ENCODE measurements at regions not wholly inside any gene's neighbourhood (a gene's known extent, or its start where the extent isn't known, plus 50 kb on each side); places are given as distances from the start of the nearest gene placed in this dataset.

- no peak for TF ChIP-seq CTCF (IDR thresholded peaks at IDR 0.05; ENCODE audit: insufficient read depth, low read depth, low read length)
- peak; percentile 48 for DNase-seq (ENCODE audit: low read depth)
- no peak overlapping the region for H3K4me3 ChIP-seq (ENCODE audit: low read depth, low read length)
These were observed 411.0 kb downstream of the LRIG3 start for GRCh38 chr12:58509116-58509885.

- TF ChIP-seq CTCF (IDR thresholded peaks at IDR 0.05; ENCODE audit: insufficient read depth, low read depth, low read length), result no peak
- no peak for DNase-seq (ENCODE audit: low read depth)
These were observed 406.9 kb downstream of the LRIG3 start for GRCh38 chr12:58513301-58513834.

GRCh38 chr12:58513852-58514251 lies 406.5 kb downstream of the LRIG3 start:
- no peak for TF ChIP-seq CTCF (IDR thresholded peaks at IDR 0.05; ENCODE audit: insufficient read depth, low read depth, low read length)
- no peak for DNase-seq (ENCODE audit: low read depth)
- H3K4me3 ChIP-seq (ENCODE audit: low read depth, low read length), result no peak overlapping the region

More at GRCh38 chr12:58513301-58513834, 406.9 kb downstream of the LRIG3 start:
- no peak overlapping the region for H3K4me3 ChIP-seq (ENCODE audit: low read depth, low read length)

- DNase-seq (ENCODE audit: low read depth), result no peak
- no peak overlapping the region for H3K4me3 ChIP-seq (ENCODE audit: low read depth, low read length)
- TF ChIP-seq CTCF (IDR thresholded peaks at IDR 0.05; ENCODE audit: insufficient read depth, low read depth, low read length), result no peak
These were observed 400.5 kb downstream of the LRIG3 start for GRCh38 chr12:58519839-58520238.

- no peak for TF ChIP-seq CTCF (IDR thresholded peaks at IDR 0.05; ENCODE audit: insufficient read depth, low read depth, low read length)
- H3K4me3 ChIP-seq (ENCODE audit: low read depth, low read length), result no peak overlapping the region
- DNase-seq (ENCODE audit: low read depth), result no peak
These were observed 399.2 kb downstream of the LRIG3 start for GRCh38 chr12:58521152-58521551.

GRCh38 chr12:58521796-58522195 lies 398.5 kb downstream of the LRIG3 start:
- no peak for DNase-seq (ENCODE audit: low read depth)
- no peak overlapping the region for H3K4me3 ChIP-seq (ENCODE audit: low read depth, low read length)
- TF ChIP-seq CTCF (IDR thresholded peaks at IDR 0.05; ENCODE audit: insufficient read depth, low read depth, low read length), result no peak

Measured in fibroblast of villous mesenchyme (primary cell).